Stimulated activated CD4-positive, alpha-beta T cell treated with anti-CD3 and anti-CD28 coated beads, Interleukin-1b, Interleukin-23, amount 100 ng/mL, for 4 hours (primary cell): ENCODE measurements at regions not wholly inside any gene's neighbourhood (a gene's known extent, or its start where the extent isn't known, plus 50 kb on each side); places are given as distances from the start of the nearest gene placed in this dataset.
"Not testable (repeated sequence)": the region's sequence is repeated elsewhere in the genome, so short reads cannot be mapped to it uniquely, and the experiment has no call there.

Experiments used
- DNase-seq, 2 donors: peaks; one replicate each; pipeline ENCODE4 v3.0.0-alpha.2; 2020; ENCODE audit warnings: low read depth in 2 of 2

- no peak for DNase-seq
Observed at GRCh38 chr5:158202801-158203200, 343.9 kb upstream of the CLINT1 start.

GRCh38 chr5:158200619-158201018 is 341.7 kb upstream of the CLINT1 start:
- no peak for DNase-seq

GRCh38 chr5:158198636-158199035 is 339.7 kb upstream of the CLINT1 start:
- DNase-seq: no peak

GRCh38 chr5:158195416-158196210 is 336.7 kb upstream of the CLINT1 start:
- no peak for DNase-seq

GRCh38 chr5:158194561-158194976 is 335.6 kb upstream of the CLINT1 start:
- no peak for DNase-seq

- not testable (repeated sequence) for DNase-seq
Observed at GRCh38 chr5:158193395-158193794, 334.4 kb upstream of the CLINT1 start.

- no peak for DNase-seq
Observed at GRCh38 chr5:158180407-158180806, 321.5 kb upstream of the CLINT1 start.

GRCh38 chr5:158179271-158179670 is 320.3 kb upstream of the CLINT1 start:
- no peak for DNase-seq

GRCh38 chr5:158178535-158178934 is 319.6 kb upstream of the CLINT1 start:
- no peak for DNase-seq

- DNase-seq: no peak
Observed at GRCh38 chr5:158177146-158177545, 318.2 kb upstream of the CLINT1 start.

GRCh38 chr5:158175934-158176481 is 317.1 kb upstream of the CLINT1 start:
- no peak for DNase-seq

- peak; percentile 15 to 36 for DNase-seq
Observed at GRCh38 chr5:158174918-158175851, 316.2 kb upstream of the CLINT1 start.

- DNase-seq: no peak
Observed at GRCh38 chr5:158174026-158174425, 315.1 kb upstream of the CLINT1 start.

- DNase-seq: no peak
Observed at GRCh38 chr5:158172005-158172404, 313.1 kb upstream of the CLINT1 start.

- no peak for DNase-seq
Observed at GRCh38 chr5:158170534-158170933, 311.6 kb upstream of the CLINT1 start.

GRCh38 chr5:158170060-158170459 is 311.1 kb upstream of the CLINT1 start:
- no peak for DNase-seq

- DNase-seq: no peak
Observed at GRCh38 chr5:158166424-158166823, 307.5 kb upstream of the CLINT1 start.

GRCh38 chr5:158165647-158166046 is 306.7 kb upstream of the CLINT1 start:
- DNase-seq: no peak

GRCh38 chr5:158164296-158165047 is 305.5 kb upstream of the CLINT1 start:
- no peak for DNase-seq

- no peak for DNase-seq
Observed at GRCh38 chr5:158163451-158164295, 304.7 kb upstream of the CLINT1 start.
